Ovary (tissue), 3 donors: ENCODE measurements at regions not wholly inside any gene's neighbourhood (a gene's known extent, or its start where the extent isn't known, plus 50 kb on each side); places are given as distances from the start of the nearest gene placed in this dataset.

ENCODE experiments used
- CTCF ChIP-seq, 3 donors: fragments of 450-650 bp in 2 of 3; fragments of 200-600 bp in 1 of 3; IDR thresholded peaks; one replicate each; pipeline versions ENCODE4 v1.5.1 to v1.8.0; 2016 to 2022; ENCODE audit warnings: antibody characterized with exemption in 3 of 3, mild to moderate bottlenecking in 1 of 3
- EP300 ChIP-seq: sonication (generic); formaldehyde crosslinking; IDR thresholded peaks from one replicate; pipeline ENCODE4 v1.6.1; 2017; ENCODE audit warnings: antibody characterized with exemption
- donor health status: DM: no; HTN: no; CAD: no.

- TF ChIP-seq CTCF (IDR thresholded peaks at IDR 0.05) (no peak), EP300 (no peak)
Measured at GRCh38 chr5:82655078-82655477, 376.9 kb upstream of the RPS23 start.
